Upper lobe of left lung (tissue), 6 donors: ENCODE measurements at regions not wholly inside any gene's neighbourhood (a gene's known extent, or its start where the extent isn't known, plus 50 kb on each side); places are given as distances from the start of the nearest gene placed in this dataset.

Experiments used
- ATAC-seq, 2 donors: fragments of 200-7000 bp; cut with Tn5 transposase; one replicate each; pipeline ENCODE4 v1.9.1; 2022; ENCODE audit warnings: mild to moderate bottlenecking in 2 of 2, moderate library complexity in 2 of 2; ENCODE audit not compliant: low FRiP score in 2 of 2
- DNase-seq, 2 donors: peaks; one replicate each; pipeline ENCODE4 v3.0.0-alpha.2; 2019 to 2020
- H3K27ac ChIP-seq, 4 donors: fragments of 200-600 bp; sonication (generic); one replicate each; pipeline ENCODE4 v1.5.1; 2016 to 2019
- H3K27me3 ChIP-seq, 4 donors: fragments of 200-600 bp; sonication (generic); one replicate each; pipeline ENCODE4 v1.5.1; 2017 to 2019
- H3K36me3 ChIP-seq, 4 donors: fragments of 200-600 bp; sonication (generic); one replicate each; pipeline ENCODE4 v1.5.1; 2016 to 2019
- H3K4me1 ChIP-seq, 4 donors: fragments of 200-600 bp; sonication (generic); one replicate each; pipeline ENCODE4 v1.5.1; 2018 to 2019
- H3K4me3 ChIP-seq, 4 donors: fragments of 200-600 bp; sonication (generic); one replicate each; pipeline ENCODE4 v1.5.1; 2017 to 2019; ENCODE audit warnings: mild to moderate bottlenecking in 2 of 4, moderate library complexity in 1 of 4
- H3K9me3 ChIP-seq, 4 donors: fragments of 200-600 bp; sonication (generic); one replicate each; pipeline ENCODE4 v1.5.1; 2018 to 2019
- EP300 ChIP-seq, 4 donors: sonication (generic); formaldehyde crosslinking; IDR thresholded peaks; one replicate each; pipeline ENCODE4 v1.5.1; 2017; ENCODE audit warnings: antibody characterized with exemption in 4 of 4, control low read depth in 2 of 4
- POLR2A ChIP-seq, 4 donors: fragments of 450-650 bp; IDR thresholded peaks; one replicate each; pipeline ENCODE4 v1.5.1; 2016 to 2017; ENCODE audit warnings: antibody characterized with exemption in 4 of 4, mild to moderate bottlenecking in 2 of 4
- POLR2AphosphoS5 ChIP-seq, 2 donors: sonication (generic); formaldehyde crosslinking; IDR thresholded peaks; one replicate each; pipeline ENCODE4 v1.5.1; 2017; ENCODE audit warnings: antibody characterized with exemption in 2 of 2
- WGBS, 2 donors: methylation state at CpG; one replicate each; pipeline ENCODE4 v1.1.5; 2017 to 2018; 5-methylcytosine and 5-hydroxymethylcytosine counted together
- TF ChIP-seq, protein P1 (sequence below), 6 experiments: fragments of 450-650 bp in 4 of 6; fragments of 200-600 bp in 2 of 6; sonication (generic) in 2 of 6; IDR thresholded peaks; one replicate each; pipeline ENCODE4 v1.5.1; 2016 to 2019; ENCODE audit warnings: antibody characterized with exemption in 6 of 6
- donor health status: DM: no; HTN: no; CAD: no; lungs with moderate emphysema.
- donor health status: DM: no; HTN: yes; CAD: no; lungs with severe emphysema.

- H3K27ac ChIP-seq, result no peak overlapping the region
- peaks cover 0 to 5% (median 1%) of the 10 kb centered on the region in 4 donors for H3K4me1 ChIP-seq
- no peaks in the 10 kb centered on the region for H3K27me3 ChIP-seq
- H3K4me3 ChIP-seq, result no peak overlapping the region
- no peaks in the 10 kb centered on the region for H3K36me3 ChIP-seq
- no peaks in the 10 kb centered on the region for H3K9me3 ChIP-seq
- DNase-seq (no peak), ATAC-seq (no peak)
- 67 to 68% methylated on average over 3 of the region's 3 CpGs for WGBS, 2 donors
- TF ChIP-seq POLR2A (IDR thresholded peaks at IDR 0.05), result no peak
- TF ChIP-seq, protein P1, sequence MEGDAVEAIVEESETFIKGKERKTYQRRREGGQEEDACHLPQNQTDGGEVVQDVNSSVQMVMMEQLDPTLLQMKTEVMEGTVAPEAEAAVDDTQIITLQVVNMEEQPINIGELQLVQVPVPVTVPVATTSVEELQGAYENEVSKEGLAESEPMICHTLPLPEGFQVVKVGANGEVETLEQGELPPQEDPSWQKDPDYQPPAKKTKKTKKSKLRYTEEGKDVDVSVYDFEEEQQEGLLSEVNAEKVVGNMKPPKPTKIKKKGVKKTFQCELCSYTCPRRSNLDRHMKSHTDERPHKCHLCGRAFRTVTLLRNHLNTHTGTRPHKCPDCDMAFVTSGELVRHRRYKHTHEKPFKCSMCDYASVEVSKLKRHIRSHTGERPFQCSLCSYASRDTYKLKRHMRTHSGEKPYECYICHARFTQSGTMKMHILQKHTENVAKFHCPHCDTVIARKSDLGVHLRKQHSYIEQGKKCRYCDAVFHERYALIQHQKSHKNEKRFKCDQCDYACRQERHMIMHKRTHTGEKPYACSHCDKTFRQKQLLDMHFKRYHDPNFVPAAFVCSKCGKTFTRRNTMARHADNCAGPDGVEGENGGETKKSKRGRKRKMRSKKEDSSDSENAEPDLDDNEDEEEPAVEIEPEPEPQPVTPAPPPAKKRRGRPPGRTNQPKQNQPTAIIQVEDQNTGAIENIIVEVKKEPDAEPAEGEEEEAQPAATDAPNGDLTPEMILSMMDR (IDR thresholded peaks at IDR 0.05), result no peak
Measured at GRCh38 chr12:97754306-97754705, 291.7 kb downstream of the RMST start.

DNA sequence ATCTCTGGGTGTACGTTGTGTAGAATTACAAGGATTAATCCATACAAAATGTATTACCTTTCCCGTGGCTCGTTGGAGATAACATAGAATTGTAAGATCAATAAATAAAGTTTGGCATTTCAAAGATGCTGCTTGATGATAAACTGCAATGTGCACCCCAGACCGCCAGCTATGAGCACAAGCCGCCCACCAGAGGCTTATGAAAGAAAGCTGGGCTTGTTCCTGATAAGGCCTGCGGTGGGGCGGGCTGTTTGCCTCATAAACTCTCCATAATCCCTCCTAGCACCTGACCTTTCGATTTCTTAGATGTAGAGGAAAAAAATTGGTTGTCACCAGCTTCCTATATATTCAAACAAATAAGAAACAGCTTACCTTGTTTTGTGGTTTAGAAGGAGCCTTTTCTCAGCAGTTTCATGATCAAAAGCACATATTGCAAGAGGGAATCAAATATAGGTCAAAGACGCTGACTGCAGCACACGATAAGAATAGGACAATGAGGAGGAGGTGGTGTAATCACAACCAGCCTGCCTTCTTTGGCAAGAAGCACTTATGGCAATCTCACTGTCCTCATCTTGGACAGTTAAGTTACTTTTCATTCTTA is 293.6 kb downstream of the RMST start:
- H3K27me3 ChIP-seq, result no peaks in the 10 kb centered on the region
- TF ChIP-seq, protein P1 (IDR thresholded peaks at IDR 0.05), result no peak
- no peak for TF ChIP-seq POLR2A (IDR thresholded peaks at IDR 0.05)
- no peak for TF ChIP-seq POLR2AphosphoS5 (IDR thresholded peaks at IDR 0.05)
- no peak for TF ChIP-seq EP300 (IDR thresholded peaks at IDR 0.05)
- 81% methylated on average over 10 of the region's 10 CpGs for WGBS, 2 donors
- H3K9me3 ChIP-seq, result no peaks in the 10 kb centered on the region
- DNase-seq, result no peak
- ATAC-seq, result no peak
- no peaks in the 10 kb centered on the region for H3K36me3 ChIP-seq
- H3K27ac ChIP-seq, result peak overlapping the region in 3 of 4 donors; percentile 31 to 65 (median 55)
- H3K4me3 ChIP-seq, result no peak overlapping the region
- peaks cover 0 to 5% (median 1%) of the 10 kb centered on the region in 4 donors for H3K4me1 ChIP-seq

GRCh38 chr12:97756741-97757140 is 294.1 kb downstream of the RMST start:
- TF ChIP-seq, protein P1 (IDR thresholded peaks at IDR 0.05), result no peak
- TF ChIP-seq EP300 (IDR thresholded peaks at IDR 0.05) (no peak), POLR2AphosphoS5 (IDR thresholded peaks at IDR 0.05) (no peak), POLR2A (IDR thresholded peaks at IDR 0.05) (no peak)
- peak overlapping the region in 3 of 4 donors; percentile 31 to 65 (median 55) for H3K27ac ChIP-seq
- no peak overlapping the region for H3K4me3 ChIP-seq
- no peak for DNase-seq
- no peaks in the 10 kb centered on the region for H3K9me3 ChIP-seq
- H3K4me1 ChIP-seq, result peaks cover 0 to 5% (median 1%) of the 10 kb centered on the region in 4 donors
- H3K27me3 ChIP-seq, result no peaks in the 10 kb centered on the region
- peak in 1 of 2 donors; percentile 8 for ATAC-seq
- 88 to 89% methylated on average over 2 of the region's 2 CpGs for WGBS, 2 donors
- no peaks in the 10 kb centered on the region for H3K36me3 ChIP-seq

- WGBS, 2 donors, result 32 to 38% methylated on average over 6 of the region's 6 CpGs
- peak in 1 of 2 donors; percentile 66 for ATAC-seq
- Histone ChIP-seq H3K4me1 (peaks cover 0 to 5% (median 1%) of the 10 kb centered on the region in 4 donors), H3K36me3 (no peaks in the 10 kb centered on the region), H3K9me3 (no peaks in the 10 kb centered on the region), H3K27me3 (no peaks in the 10 kb centered on the region), H3K4me3 (no peak overlapping the region), H3K27ac (peak overlapping the region; percentile 37 to 65 (median 40))
- DNase-seq, result no peak
- TF ChIP-seq EP300 (IDR thresholded peaks at IDR 0.05) (no peak), POLR2A (IDR thresholded peaks at IDR 0.05) (no peak), POLR2AphosphoS5 (IDR thresholded peaks at IDR 0.05) (no peak)
- TF ChIP-seq, protein P1 (IDR thresholded peaks at IDR 0.05), result no peak
Measured at GRCh38 chr12:97757481-97758193, 295.0 kb downstream of the RMST start.
